Astrocyte (in vitro differentiated cells and primary cell): ENCODE measurements at regions not wholly inside any gene's neighbourhood (a gene's known extent, or its start where the extent isn't known, plus 50 kb on each side); places are given as distances from the start of the nearest gene placed in this dataset.

Experiments
- DNase-seq: peaks from one replicate; pipeline ENCODE4 v3.0.0-alpha.2; 2010; ENCODE audit warnings: low read depth
- FAIRE-seq: peaks from 2 replicates; lab custom pipeline; 2011; peaks lifted over from hg19 to GRCh38; lab: Jason Lieb, UNC
- H2AFZ ChIP-seq: 2 replicates; pipeline ENCODE4 v1.6.0; 2012; ENCODE audit warnings: low read depth, low read length, inconsistent platforms
- H3K27ac ChIP-seq: 2 replicates; pipeline ENCODE4 v1.5.1; 2011; ENCODE audit warnings: low read depth, low read length, inconsistent platforms
- H3K27me3 ChIP-seq: 2 replicates; pipeline ENCODE4 v1.6.0; 2011; ENCODE audit warnings: low read length, inconsistent platforms; ENCODE audit not compliant: insufficient read depth
- H3K36me3 ChIP-seq: 2 replicates; pipeline ENCODE4 v1.5.1; 2011; ENCODE audit warnings: low read length, inconsistent platforms; ENCODE audit not compliant: insufficient read depth
- H3K4me1 ChIP-seq: 2 replicates; pipeline ENCODE4 v1.5.1; 2011; ENCODE audit warnings: low read length, inconsistent platforms; ENCODE audit not compliant: insufficient read depth
- H3K4me2 ChIP-seq: 2 replicates; pipeline ENCODE4 v1.6.0; 2012; ENCODE audit warnings: low read length, inconsistent platforms
- H3K4me3 ChIP-seq: 2 replicates; pipeline ENCODE4 v1.5.1; 2011; ENCODE audit warnings: low read depth, mild to moderate bottlenecking, low read length, inconsistent platforms; ENCODE audit not compliant: insufficient read depth
- H3K79me2 ChIP-seq: 2 replicates; pipeline ENCODE4 v1.6.0; 2012; ENCODE audit warnings: mild to moderate bottlenecking, low read length, inconsistent platforms; ENCODE audit not compliant: insufficient read depth
- H3K9ac ChIP-seq: 2 replicates; pipeline ENCODE4 v1.6.0; 2012; ENCODE audit warnings: mild to moderate bottlenecking, low read length, inconsistent platforms
- H3K9me3 ChIP-seq: 2 replicates; pipeline ENCODE4 v1.5.1; 2012; ENCODE audit warnings: low read depth, mild to moderate bottlenecking, low read length, inconsistent platforms; ENCODE audit not compliant: insufficient read depth
- H4K20me1 ChIP-seq: 2 replicates; pipeline ENCODE4 v1.6.0; 2012; ENCODE audit warnings: low read length, inconsistent platforms; ENCODE audit not compliant: insufficient read depth
- H3K27ac Mint-ChIP-seq: one replicate; pipeline ENCODE4 v1.8.0; 2021; ENCODE audit warnings: mild to moderate bottlenecking, mixed read lengths; ENCODE audit not compliant: unreplicated experiment
- H3K27me3 Mint-ChIP-seq: one replicate; pipeline ENCODE4 v1.8.0; 2021; ENCODE audit warnings: low read depth, mixed read lengths; ENCODE audit not compliant: unreplicated experiment
- H3K36me3 Mint-ChIP-seq: one replicate; pipeline ENCODE4 v1.8.0; 2021; ENCODE audit warnings: low read depth, mixed read lengths; ENCODE audit not compliant: unreplicated experiment
- H3K4me1 Mint-ChIP-seq: one replicate; pipeline ENCODE4 v1.8.0; 2021; ENCODE audit warnings: low read depth, mixed read lengths; ENCODE audit not compliant: unreplicated experiment
- H3K4me3 Mint-ChIP-seq: one replicate; pipeline ENCODE4 v1.8.0; 2021; ENCODE audit warnings: mild to moderate bottlenecking, moderate library complexity, mixed read lengths; ENCODE audit not compliant: unreplicated experiment
- H3K9me3 Mint-ChIP-seq: one replicate; pipeline ENCODE4 v1.8.0; 2021; ENCODE audit warnings: mild to moderate bottlenecking, mixed read lengths; ENCODE audit not compliant: unreplicated experiment
- CTCF ChIP-seq: IDR thresholded peaks from 2 replicates; pipeline ENCODE4 v1.5.1; 2011; ENCODE audit warnings: low read depth, mild to moderate bottlenecking, inconsistent platforms, low read length, moderate library complexity; ENCODE audit not compliant: insufficient read depth
- EZH2 ChIP-seq: IDR thresholded peaks from 2 replicates; pipeline ENCODE4 v1.6.1; 2012; ENCODE audit warnings: mild to moderate bottlenecking, low read length, inconsistent platforms; ENCODE audit not compliant: insufficient read depth

- Histone ChIP-seq H3K4me2 (no peak overlapping the region), H3K27me3 (no peaks in the 10 kb centered on the region), H3K4me3 (no peak overlapping the region), H2AFZ (no peak overlapping the region), H4K20me1 (no peaks in the 10 kb centered on the region), H3K27ac (no peak overlapping the region), H3K4me1 (no peaks in the 10 kb centered on the region), H3K36me3 (no peaks in the 10 kb centered on the region), H3K79me2 (no peaks in the 10 kb centered on the region), H3K9me3 (no peaks in the 10 kb centered on the region), H3K9ac (no peak overlapping the region)
- no peak overlapping the region for H3K27ac Mint-ChIP-seq
- H3K36me3 Mint-ChIP-seq = no peaks in the 10 kb centered on the region
- no peak overlapping the region for H3K4me3 Mint-ChIP-seq
- TF ChIP-seq EZH2 (no peak), CTCF (no peak)
- H3K9me3 Mint-ChIP-seq = no peaks in the 10 kb centered on the region
- H3K4me1 Mint-ChIP-seq = no peaks in the 10 kb centered on the region
- H3K27me3 Mint-ChIP-seq = peaks cover 21% of the 10 kb centered on the region
- no peak for DNase-seq
- no peak for FAIRE-seq
Measured at GRCh38 chr7:32381024-32381601, 109.1 kb downstream of the LSM5 start.

DNA sequence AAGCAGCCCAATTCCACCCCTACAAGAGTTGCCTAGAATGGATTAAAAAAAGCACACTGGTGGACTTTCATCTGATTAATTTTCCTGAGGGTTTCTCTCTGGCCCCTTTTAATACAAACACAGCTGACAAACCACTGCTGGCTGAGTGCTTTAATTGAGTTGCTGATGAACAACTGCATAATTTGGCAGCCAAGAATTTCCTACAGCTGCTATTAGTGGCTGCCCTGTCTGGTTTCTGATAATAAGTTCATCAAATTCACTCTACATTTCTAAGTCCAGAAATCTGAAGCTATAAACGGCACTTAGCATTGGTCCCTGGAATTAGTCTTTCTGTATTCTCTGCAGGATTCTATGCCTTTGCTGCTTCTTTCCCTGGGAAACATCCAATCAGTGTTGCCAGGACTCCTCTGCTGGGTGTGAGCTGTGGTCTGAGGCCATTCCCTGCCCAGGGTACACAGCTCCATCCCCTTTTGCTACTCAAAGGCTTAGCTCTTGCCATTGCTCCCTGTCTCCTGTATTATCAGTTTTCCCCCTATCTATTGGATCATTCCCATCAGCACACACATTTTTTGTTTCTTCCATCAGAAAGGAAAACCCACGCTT, 110.6 kb downstream of the LSM5 start:
- Histone ChIP-seq H3K4me2 (no peak overlapping the region), H4K20me1 (no peaks in the 10 kb centered on the region), H3K4me3 (no peak overlapping the region), H3K4me1 (no peaks in the 10 kb centered on the region), H3K9ac (no peak overlapping the region), H3K36me3 (no peaks in the 10 kb centered on the region), H3K27ac (no peak overlapping the region), H3K9me3 (no peaks in the 10 kb centered on the region), H3K79me2 (no peaks in the 10 kb centered on the region), H3K27me3 (no peaks in the 10 kb centered on the region), H2AFZ (no peak overlapping the region)
- H3K27me3 Mint-ChIP-seq = peaks cover 21% of the 10 kb centered on the region
- FAIRE-seq (no peak), DNase-seq (no peak)
- H3K27ac Mint-ChIP-seq = no peak overlapping the region
- TF ChIP-seq CTCF (no peak), EZH2 (no peak)
- no peaks in the 10 kb centered on the region for H3K36me3 Mint-ChIP-seq
- H3K9me3 Mint-ChIP-seq = no peaks in the 10 kb centered on the region
- H3K4me1 Mint-ChIP-seq = no peaks in the 10 kb centered on the region
- no peak overlapping the region for H3K4me3 Mint-ChIP-seq

GRCh38 chr7:32378988-32379387, 111.2 kb downstream of the LSM5 start:
- Histone ChIP-seq H3K9me3 (no peaks in the 10 kb centered on the region), H3K36me3 (no peaks in the 10 kb centered on the region), H3K4me2 (no peak overlapping the region), H3K4me1 (no peaks in the 10 kb centered on the region), H3K4me3 (no peak overlapping the region), H2AFZ (no peak overlapping the region), H3K27ac (no peak overlapping the region), H3K27me3 (no peaks in the 10 kb centered on the region), H4K20me1 (no peaks in the 10 kb centered on the region), H3K9ac (no peak overlapping the region), H3K79me2 (no peaks in the 10 kb centered on the region)
- TF ChIP-seq EZH2 = no peak
- TF ChIP-seq CTCF = no peak
- Mint-ChIP-seq H3K4me1 (no peaks in the 10 kb centered on the region), H3K27me3 (peaks cover 21% of the 10 kb centered on the region), H3K27ac (no peak overlapping the region), H3K9me3 (no peaks in the 10 kb centered on the region), H3K36me3 (no peaks in the 10 kb centered on the region), H3K4me3 (no peak overlapping the region)
- no peak for DNase-seq
- no peak for FAIRE-seq
